GM19043 (cell line): ENCODE measurements at regions not wholly inside any gene's neighbourhood (a gene's known extent, or its start where the extent isn't known, plus 50 kb on each side); places are given as distances from the start of the nearest gene placed in this dataset.
"Not testable (repeated sequence)": the region's sequence is repeated elsewhere in the genome, so short reads cannot be mapped to it uniquely, and the experiment has no call there.

Source experiments
- ATAC-seq: cut with Tn5 transposase; IDR thresholded peaks from one replicate; pipeline ENCODE4 v1.9.1; 2021; ENCODE audit warnings: low read depth; ENCODE audit not compliant: unreplicated experiment

DNA sequence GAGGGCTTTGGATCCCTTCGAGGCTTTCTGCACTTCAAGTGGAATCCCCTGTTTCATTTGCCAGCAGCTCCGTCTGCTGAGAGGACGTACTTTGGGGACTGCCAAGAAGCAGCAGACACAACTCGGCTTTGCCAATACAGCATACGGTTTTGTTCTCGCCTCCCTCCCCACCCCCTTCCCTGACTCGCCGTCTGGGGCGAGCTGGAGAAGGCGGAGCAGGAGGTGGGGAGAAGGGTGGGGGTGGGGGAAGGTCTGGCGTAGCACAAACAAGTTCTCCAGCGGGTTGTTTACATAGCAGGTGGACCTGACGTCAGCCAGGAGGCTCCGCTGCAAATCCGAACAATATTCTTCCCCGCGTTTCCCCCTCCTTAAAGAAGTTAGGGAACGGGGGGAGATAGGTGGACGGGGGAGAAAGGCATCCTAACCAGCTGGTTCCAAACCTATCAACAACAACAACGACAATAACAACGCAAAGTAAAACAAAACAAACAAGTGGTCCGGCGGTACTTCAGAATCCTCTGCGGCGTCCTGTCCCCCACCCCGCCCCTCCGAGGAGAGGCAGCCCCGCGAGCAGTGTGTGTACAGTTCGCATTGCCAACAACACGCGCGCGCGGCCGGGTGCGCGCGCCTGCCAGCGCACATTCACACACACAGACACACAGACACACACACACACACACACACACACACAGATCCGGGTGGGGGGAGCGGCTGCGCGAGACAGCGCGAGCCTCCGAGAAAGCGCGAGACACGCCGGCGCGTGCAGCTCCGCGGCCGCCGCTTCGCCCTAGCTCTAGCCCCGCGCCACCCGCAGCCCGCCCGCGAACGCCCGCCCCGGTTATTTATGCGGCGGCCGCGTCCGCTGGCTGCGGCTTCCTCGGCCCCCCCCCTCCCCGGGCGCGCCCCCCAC is 167.0 kb upstream of the PPP1R3A start:
- no peak for ATAC-seq

DNA sequence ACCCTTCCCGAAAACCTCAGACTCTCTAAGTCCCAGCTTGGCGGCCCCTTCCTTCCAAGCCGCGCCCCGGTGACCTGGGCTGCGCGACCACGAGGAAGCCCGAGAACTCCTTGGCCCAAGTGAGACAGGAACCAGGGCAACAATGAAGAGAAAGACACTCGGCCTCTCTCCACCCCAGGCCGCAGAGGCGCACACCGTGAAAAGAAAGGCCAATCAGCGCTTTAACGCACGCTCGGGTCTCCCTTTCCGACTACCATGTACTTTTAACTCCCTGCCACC is 166.4 kb upstream of the PPP1R3A start:
- no peak for ATAC-seq

DNA sequence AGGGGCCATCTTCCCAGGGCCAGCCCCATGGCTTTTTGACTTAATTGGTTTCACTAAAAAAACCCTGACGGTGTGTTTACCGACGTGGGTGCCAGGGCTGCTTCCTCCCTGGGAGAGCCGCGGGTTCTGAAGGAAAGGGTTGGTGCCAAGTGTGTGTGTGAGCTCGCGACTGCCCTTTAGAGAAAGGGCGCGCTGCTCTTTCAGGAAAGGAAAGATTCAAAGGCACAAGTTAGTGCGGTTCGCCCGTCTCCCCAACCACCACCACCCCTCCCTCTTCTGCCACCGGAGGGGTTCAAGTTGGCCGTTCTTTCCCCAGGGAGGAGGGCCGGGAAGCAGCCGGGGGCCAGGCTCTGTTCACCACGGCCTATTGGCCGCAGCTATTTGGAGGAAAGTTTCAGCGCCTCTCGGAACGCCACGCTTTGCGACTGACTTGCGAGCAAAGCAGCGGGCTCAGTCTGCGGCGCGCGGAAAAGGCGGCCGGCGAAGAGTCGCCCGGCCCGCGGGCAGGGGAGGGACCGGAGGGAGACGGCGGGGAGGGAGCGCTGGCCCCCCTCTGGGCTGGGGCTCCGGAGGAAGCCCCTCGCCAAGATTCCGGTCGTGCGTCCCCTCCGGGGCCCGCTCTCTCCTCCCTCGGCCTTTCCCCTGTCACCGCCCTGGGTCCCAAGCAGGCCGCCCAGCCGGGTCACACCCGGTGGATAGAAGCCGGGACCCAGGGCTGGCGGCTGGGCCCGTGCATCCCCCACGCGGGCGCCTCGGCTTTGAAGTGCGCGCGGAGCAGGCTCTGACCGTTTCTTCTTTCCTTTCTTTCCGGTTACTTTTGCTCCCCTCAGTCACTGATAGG is 165.9 kb upstream of the PPP1R3A start:
- no peak for ATAC-seq

DNA sequence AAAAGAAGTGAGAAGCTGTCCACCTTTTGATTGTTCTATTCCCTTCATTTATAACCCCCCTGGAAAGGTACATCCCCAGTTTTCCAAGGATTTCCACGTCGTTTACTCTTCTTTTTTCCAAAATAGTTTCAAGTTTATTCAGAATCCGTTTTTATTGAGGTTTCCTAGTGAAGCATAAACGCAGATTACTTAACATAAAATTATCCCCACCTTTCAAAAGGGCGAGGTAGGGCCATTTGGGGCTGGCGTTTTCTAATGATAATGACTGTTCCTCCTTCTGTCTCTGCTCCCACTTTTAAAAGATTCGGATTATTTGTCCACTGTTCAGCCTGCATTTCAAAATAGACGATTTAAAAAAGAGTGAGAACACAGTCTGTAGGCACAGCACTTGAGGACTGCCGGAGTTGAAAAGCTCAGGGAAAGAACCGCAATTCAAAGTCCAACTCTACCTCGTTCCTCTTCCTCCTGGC is 165.2 kb upstream of the PPP1R3A start:
- ATAC-seq = no peak

DNA sequence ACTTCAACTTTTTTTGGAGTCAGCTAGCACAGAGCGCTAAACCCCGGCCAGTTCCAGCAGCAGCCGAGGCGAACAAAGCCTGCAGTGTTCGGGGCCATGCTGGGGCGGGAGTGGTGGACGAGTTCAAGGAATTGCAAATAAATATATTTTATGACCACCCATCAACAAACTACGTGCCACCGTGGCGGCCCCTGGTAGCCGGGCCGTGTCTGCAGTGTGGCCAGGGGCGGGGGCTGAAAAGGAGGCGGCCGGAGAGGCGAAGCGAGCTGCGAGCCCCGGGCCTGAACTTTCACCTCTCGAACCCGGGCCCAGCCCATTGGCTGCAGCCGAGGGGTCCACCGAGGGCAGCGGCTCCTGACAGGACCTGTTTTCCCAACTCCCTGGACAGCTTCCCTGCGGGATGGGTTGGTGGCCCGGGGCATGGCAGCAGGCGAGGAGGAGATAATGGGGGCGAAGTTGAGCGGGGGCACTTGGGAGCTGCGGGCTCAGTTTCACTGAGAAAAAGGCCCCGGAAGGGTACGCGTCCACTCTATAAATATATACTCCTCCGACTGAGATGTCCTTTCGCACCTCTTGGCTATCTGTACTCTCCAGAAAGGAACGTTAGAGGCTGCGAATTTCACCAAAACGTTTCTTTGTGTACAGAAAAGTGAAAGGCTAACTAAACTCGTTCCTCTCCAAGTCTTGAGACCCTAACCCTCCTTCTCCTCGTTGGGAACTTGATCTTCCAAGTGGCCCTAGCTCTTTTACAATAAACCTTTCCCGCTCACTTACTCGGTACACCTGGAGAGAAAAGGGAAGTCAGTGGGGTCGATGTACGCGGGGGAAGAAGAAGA is 164.6 kb upstream of the PPP1R3A start:
- ATAC-seq = no peak

DNA sequence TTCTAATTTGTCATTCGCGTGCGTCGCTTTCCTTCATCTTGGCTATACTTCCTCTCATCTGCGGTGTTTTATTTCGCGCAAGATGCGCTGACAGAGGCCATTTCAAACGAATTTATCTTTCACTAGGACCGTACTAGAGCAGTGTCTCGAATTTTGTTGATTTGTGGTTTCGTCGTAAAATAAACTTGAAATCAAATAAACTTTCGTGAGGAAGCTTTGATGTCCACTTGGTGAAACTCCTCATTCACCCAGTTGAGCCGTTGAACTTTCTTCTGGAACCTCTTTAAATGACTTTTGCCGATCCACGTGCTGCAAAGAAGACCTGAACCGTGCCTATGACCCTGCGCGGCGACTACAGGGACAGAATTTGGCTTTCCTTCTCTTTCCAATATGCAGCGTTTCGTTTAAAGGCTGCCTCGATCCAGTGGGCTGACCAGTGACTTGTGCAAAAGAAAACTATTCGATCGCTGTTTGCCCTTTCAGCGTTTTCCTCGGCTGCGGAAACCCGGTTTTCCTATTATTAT is 163.9 kb upstream of the PPP1R3A start:
- no peak for ATAC-seq

DNA sequence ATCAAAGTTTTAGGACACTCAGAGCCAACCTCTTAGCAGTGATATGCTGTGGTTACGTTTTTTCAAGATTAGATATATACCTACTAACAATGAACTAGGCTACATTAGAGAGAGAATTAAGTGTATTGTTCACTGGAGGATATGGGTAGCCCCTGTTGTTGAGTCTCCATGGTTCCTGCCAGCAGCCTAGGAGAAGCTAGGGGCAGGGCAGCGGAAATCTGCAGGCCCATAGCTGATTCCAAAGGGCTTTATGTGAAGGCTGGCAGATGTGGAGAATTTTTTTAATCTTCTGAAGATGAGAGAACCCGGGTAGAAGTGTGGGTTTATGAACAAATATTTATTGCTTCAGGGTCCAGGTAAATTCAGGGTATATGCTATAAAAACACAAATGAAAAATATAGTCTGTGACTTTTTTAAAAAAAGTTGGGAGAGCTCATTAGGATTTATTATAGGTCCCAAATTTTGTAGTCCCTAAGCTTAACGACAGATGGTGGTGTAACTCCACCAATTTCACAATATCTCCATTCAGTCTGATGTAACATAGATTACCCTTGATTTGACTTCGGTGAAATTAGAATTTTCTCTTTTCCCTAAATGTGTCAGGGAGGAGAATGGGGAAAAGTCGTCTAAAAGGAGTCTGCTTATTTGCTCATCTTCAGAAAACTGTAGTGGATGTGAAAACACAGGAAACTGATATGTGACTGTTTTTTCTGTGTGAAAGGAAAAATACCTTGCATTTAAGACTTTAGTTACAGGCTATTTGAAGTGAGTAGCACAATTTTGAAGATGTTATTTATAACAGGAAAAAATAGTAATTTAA is 163.0 kb upstream of the PPP1R3A start:
- no peak for ATAC-seq

DNA sequence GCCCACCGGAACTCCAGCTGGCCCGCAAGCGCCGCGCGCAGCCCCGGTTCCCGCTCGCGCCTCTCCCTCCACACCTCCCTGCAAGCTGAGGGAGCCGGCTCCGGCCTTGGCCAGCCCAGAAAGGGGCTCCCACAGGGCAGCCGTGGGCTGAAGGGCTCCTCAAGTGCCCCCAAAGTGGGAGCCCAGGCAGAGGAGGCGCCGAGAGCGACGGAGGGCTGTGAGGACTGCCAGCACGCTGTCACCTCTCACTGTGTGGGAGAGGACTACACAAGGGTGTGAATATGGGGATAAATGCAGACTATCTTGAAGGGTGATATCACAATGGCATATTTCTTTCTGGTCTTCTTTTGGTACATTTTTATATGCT is 158.3 kb upstream of the PPP1R3A start:
- not testable (repeated sequence) for ATAC-seq

DNA sequence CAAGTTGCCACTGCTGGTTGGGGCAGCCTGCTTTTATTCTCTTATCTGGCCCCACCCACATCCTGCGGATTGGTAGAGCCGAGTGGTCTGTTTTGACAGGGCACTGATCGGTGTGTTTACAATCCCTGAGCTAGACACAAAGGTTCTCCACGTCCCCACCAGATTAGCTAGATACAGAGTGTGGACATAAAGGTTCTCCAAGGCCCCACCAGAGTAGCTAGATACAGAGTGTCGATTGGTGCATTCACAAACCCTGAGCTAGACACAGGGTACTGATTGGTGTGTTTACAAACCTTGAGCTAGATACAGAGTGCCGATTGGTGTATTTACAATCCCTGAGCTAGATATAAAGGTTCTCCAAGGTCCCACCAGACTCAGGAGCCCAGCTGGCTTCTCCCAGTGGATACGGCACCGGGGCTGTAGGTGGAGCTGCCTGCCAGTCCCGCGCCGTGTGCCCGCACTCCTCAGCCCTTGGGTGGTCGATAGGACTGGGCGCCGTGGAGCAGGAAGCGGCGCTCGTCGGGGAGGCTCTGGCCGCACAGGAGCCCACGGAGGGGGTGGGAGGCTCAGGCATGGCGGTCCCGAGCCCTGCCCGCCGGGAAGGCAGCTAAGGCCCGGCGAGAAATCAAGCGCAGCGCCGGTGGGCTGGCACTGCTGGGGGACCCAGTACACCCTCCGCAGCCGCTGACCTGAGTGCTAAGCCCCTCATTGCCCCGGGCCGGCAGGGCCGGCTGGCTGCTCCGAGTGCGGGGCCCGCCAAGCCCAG is 157.8 kb upstream of the PPP1R3A start:
- ATAC-seq = not testable (repeated sequence)

DNA sequence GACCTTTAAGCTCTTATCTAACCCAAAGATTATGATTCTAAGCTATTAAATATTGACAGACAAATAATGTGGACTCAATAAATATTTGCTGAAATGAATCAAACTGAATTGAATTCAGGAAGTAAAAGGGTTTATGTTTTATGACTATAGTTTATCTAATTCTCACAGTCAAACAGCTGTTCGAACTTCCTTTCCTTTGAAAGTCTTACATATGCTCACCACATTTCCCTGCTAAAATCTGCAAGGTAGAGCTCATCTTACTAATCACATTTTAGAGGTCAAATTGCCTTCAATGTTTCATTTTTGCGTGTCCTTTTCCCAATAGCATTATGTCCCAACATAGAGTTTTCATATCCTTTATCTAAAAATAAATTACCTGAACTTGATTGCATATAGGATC is 154.9 kb upstream of the PPP1R3A start:
- no peak for ATAC-seq

DNA sequence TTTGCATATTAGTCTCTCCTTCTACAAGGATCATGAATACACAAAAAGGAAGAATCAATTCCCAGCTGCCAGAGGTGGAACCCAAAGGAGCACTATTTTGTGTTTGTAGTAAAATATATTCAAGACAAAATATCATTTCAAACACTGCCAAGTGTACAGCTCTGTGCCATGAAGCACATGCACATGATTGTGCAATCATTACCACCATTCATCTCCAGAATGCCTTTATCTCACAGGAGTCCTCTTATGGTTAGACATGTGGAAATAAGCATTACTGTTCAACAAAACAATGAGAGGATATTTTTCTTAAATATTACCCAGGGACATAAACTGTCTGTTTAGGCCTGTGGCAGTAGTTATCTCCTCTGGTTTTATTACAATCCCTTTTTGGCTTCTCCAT is 151.4 kb upstream of the PPP1R3A start:
- ATAC-seq = no peak

DNA sequence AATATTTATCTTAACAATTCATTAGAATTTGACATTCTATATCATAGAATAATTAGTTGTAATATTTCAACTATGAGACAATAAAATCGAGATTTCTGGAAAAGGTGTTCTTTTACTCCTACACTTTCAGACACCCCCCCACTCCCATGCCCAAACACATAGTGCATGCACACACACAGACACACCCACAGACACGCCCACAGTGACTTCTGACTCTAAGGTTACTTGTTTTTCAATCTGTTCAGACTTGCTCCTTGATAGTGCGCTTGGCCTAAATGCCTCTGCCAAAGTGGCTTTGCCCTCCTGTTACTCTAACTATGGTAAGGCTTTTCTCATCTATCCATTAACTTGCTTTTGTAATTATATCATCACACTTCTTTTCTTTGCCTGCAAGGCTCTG is 144.0 kb upstream of the PPP1R3A start:
- no peak for ATAC-seq

DNA sequence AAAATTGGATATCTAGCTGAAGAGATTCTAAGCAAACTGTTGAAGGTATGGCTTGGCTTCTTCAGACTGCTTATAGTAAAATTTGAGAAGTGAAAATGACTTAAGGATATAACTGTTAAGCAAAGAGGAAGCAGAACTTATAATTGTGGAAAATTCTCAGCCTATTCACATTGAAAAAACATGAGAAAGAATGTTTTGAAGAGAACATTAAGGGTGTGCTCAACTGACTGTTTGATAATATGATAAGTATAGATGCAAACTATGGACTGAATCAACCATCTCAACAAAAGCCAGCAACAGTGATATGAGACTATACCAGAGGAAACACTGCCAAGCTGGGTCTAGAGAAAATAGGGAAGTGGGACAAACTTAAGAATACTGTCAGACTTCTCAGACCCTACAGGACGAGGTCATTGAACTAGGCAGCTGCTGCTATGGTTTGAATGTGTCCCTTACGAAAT is 133.1 kb upstream of the PPP1R3A start:
- peak; percentile 67 for ATAC-seq

DNA sequence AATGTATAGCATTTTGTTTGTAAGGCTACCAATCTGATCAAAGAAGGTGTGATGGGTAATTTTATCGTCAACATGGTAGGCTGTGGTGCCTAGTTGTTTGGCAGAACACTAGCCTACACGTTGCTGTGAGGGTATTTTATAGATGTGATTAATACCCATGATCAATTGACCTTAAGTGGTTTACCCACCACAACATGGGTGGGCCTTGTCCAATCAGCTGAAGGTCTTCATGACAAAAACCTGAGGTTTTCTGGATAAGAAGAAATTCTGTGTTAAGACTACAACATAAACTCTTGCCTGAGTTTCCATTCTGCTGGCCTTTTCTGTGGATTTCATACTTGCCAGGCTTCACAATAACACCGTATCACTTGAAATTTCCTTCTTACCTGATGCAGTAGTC is 131.8 kb upstream of the PPP1R3A start:
- ATAC-seq = no peak

DNA sequence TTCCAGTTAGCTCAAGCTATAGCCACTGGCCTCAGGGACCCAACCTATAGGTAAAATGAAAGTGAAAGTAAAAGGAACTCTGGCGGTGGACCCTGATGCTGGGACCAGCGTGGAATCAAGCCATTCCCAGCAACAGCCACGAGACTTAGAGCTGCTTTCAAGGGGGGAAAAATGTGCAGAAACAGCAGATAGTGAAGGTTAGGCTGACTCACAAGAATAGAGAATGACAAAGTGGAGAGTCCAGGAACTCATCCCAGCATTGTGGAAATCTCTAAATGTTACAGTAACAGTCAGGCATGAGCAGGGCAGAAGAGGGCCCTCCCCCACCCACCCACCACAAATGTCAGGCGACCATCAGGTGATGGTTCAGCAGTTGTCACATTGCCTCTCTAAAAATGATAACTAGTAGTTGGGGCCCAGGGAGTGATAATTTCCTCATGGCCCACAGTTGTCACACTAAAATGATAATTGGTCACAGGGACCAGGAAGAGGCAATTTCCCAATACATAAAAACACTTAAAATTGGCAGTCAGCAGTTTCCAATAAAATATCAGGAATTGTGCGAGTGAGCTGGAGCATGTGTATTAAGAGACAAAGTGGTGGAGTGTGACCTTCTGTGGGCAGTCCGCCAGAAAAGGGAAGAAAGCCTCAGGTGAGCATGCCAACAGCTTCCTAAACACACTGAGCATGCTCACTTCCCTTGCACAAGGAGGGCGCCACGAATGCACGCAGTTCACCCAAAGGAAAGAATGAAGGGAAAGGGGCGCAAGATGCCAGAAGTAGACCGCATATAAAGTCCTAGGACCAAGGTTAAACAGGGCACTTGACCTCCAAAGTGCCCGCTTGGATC is 129.8 kb upstream of the PPP1R3A start:
- ATAC-seq = no peak

DNA sequence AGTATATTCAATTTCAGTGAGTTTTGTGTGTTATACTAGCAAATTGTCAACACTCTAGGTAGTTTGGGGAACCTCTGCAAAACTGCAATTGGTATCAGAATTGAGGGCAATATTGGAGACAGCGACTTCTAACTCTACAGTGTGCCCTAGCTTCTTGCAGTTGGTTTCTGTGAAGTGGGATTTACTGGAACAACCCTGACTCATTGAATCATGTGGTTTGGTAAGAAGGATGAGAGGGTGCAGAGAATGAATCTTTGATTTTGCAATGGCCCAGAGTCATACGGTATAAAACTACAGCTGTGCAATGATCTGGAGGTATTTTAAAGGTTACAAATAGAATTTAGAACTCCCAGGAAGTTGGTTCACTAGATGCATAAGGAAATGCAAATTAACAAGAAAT is 129.1 kb upstream of the PPP1R3A start:
- ATAC-seq = no peak

DNA sequence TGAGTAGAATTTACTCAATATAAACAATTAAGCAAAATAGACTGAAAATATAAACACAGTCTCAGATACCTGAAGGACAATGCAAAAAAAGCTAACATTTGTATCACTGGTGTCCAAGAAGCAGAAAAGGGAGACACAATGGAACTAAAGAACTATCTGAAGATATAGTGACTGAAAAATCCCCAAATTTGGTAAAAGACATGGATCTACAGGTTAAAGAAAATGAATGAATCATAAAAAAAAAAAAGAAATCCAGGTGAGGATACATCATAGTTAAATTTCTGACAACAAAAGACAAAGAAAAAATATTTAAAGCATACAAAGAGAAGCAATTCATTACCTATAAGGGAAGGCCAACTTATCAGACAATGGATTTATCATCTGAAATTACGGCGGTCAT is 114.7 kb upstream of the PPP1R3A start:
- ATAC-seq = no peak

DNA sequence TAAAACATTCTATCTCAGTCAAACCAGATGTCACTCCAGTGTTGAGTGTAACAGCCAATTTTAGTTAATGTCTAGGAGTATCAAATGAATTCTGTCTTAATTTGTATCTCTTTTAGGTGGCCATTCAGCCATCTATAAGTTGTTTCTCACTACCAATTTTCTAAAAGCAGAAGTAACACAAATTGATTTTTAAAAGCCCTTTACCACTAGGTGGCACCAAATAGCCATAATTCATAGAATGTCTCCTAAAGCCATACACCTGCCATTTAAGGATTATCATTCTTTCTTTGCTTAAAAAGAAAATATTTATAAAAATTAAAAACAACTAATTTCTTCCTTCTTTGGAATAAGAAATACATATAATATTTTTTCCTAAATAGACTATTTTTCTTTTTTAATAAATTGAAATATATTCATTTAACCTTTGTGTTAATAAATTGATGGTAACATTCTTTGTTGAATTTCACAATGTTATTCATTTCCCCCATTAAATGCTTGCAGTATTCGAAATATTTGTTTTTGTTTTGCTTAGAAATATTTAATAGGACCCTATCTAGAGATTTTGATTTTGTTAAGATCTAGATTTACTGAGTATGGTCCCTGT is 107.8 kb upstream of the PPP1R3A start:
- ATAC-seq = no peak
